HG03135 (cell line): ENCODE measurements at regions not wholly inside any gene's neighbourhood (a gene's known extent, or its start where the extent isn't known, plus 50 kb on each side); places are given as distances from the start of the nearest gene placed in this dataset.

Source experiments
- ATAC-seq: cut with Tn5 transposase; IDR thresholded peaks from one replicate; pipeline ENCODE4 v1.9.1; 2021; ENCODE audit warnings: mild to moderate bottlenecking, moderate library complexity; ENCODE audit not compliant: unreplicated experiment

DNA sequence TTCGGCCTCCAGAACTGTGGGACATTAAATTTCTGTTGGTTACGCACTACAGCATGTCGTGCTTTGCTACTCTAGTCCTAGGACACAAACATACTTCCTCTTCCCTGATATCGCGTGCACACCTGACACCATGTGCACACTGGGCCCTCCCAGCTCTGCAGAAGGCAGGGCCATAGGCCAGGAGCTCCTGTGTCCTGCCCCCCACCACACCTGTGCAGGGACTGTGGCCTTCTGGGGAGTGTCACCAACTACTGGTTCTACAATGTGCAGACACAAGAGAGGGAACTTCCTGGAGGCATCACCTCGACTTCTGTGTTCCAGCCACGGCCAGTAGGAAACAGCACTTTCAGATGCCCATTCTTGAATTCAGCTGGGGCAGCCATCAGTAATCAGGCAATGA lies 646.4 kb upstream of the MGMT start:
- ATAC-seq, result no peak

GRCh38 chr10:128823201-128823600 lies 643.8 kb upstream of the MGMT start:
- no peak for ATAC-seq

DNA sequence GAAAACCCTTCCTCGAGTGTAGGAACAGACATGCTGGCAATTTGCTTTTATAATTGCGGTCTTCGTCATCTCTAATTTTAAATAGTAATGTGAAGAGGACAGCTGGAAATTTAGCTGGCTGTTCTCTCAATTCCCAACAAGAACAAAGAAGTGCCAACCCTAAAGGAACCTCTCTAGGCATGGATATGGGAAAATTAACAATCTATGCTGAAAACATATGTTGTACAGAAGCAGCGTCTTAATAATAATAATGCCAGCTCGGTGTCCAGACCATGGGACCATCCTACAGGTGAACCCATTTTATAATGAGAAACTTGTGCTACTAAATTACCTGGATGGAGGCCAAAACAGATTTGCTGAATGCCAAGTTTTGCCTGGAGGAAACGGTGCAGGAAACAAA lies 641.4 kb upstream of the MGMT start:
- no peak for ATAC-seq

DNA sequence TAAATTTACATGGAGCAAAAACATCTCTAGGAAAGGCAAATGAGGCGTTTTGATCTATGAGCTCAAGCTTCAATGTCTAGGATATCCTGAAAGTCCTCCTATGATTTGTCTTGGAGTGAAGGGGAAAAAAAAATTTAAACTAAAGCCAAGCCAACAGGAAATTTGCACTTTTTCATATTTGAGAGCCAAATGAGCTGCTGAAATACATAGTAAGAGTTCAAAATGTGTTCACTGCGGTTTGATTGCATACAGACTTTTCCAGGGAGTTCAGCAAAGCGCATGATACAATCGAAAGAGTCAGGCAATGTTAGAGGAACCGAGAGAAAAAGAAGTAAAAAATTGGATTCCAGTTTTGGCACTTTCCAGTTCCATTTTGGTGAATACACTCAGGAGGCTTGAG lies 633.4 kb upstream of the MGMT start:
- no peak for ATAC-seq

DNA sequence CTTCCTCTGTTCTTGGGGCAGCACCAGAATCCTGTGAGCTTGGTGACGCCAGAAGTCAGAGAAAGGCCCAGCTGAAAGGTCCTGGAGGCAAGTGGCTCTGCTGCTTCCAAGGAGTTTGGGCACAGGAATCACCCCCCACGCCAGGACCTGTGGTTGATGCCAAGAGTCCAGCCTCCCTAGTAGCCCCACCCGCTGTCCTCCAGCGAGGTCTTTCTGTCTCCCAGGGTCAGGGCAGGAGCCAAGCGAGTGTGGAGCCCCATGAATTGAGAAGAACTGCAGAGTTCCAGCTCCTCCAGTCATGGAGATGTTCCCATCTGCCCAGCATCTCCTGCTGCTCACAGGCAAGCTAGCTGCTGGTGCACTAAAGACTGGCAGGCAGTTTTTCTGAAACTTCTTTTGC lies 631.7 kb upstream of the MGMT start:
- ATAC-seq, result no peak

DNA sequence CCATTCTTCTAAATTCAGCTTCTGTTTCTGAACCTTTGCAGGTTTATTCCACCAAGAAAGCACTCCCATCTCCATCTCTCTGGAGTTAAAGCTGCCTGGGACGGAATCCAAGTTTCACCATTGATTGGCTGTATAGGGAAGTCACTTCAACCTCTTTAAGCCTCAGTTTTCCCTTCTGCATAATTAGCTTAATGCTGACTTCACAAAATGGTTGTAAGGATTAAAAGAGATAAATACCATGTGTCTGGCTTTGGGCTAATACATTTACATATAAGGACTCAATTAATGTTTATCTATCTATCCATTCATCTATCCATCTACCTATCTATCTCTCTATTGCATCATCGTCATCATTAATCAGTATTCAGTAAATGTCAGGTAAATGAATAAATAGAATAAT lies 629.6 kb upstream of the MGMT start:
- ATAC-seq, result no peak

- no peak for ATAC-seq
These were observed 627.9 kb upstream of the MGMT start for GRCh38 chr10:128839134-128839533.

DNA sequence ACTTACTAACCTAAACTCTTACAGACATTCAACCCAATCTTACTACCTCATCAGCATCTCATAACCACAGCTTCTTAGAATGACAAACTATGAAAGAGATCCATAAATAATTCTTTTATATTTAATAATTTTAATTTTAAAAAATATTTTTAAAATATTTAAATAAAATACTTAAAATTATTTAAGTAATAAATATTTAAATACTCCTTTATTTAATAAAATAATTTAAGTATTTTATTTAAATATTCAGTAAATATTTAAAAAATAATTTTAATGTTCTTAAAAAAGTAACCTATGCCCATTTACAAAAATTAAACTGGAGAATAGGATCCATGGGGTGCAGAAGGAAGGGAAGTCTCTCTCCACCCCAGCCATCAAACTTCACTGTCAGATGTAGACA lies 627.3 kb upstream of the MGMT start:
- ATAC-seq, result no peak

- no peak for ATAC-seq
These were observed 623.1 kb upstream of the MGMT start for GRCh38 chr10:128843972-128844371.

DNA sequence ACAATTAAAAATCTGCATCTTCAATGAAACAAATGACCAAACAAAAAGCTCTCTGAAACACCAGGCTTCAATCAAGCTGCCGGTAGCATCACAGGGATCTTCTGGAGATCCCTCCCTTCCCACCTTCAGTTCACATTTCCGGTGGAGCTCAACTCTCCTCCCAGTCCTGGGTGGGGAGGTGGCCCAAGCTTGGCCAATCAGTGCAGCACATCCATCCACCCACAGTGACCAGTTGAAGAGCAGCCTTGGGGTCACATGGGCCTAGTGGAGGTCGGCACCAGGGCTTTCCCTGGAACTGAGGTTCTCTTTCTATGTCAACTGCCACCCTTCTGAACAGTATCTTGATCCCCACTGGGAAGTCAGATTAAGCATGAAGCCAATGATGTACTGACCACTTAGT lies 620.1 kb upstream of the MGMT start:
- ATAC-seq, result no peak

GRCh38 chr10:128848810-128849209 lies 618.2 kb upstream of the MGMT start:
- no peak for ATAC-seq

- no peak for ATAC-seq
These were observed 616.4 kb upstream of the MGMT start for GRCh38 chr10:128850647-128851046.

- ATAC-seq, result no peak
These were observed 615.8 kb upstream of the MGMT start for GRCh38 chr10:128851281-128851680.

DNA sequence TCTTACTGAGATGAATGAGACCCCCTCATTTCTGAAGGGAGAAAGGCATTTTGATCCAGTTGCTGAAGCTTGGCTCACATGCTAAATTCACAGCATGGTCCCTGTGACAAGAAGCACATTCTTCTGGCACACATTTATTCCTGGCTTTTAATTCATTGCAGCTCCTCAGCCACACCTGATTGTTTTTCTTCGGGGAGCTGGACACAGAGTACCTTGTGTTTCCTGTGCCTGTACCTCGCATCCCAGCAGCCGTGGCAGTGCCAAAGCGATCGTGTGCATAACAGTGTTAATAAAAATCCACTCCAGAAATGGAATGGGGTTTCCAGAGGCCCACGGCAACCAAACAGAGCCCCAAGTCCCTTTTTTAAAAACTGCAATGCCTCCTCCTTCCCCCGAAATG lies 615.3 kb upstream of the MGMT start:
- no peak for ATAC-seq

GRCh38 chr10:128852449-128852848 lies 614.6 kb upstream of the MGMT start:
- ATAC-seq, result no peak

DNA sequence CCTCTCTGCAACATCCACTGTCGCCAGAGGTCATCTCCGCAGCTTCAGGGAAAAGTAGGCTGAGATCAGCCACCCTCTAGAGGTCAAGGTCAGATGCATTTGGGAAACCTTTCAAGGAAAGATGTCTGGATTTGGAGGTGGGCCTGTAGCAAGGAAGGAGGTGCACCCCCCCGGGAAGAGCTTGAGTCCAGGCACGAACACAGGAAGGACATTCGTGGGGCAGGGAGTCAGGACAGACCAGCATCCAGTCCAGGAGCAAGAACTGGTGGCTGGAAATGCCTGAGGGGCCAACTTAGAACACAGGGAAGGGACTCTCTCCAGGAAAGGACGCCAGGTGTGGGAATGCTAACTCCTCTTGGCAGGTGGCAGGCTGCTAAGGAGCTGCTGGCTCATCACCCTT lies 614.1 kb upstream of the MGMT start:
- ATAC-seq, result no peak

DNA sequence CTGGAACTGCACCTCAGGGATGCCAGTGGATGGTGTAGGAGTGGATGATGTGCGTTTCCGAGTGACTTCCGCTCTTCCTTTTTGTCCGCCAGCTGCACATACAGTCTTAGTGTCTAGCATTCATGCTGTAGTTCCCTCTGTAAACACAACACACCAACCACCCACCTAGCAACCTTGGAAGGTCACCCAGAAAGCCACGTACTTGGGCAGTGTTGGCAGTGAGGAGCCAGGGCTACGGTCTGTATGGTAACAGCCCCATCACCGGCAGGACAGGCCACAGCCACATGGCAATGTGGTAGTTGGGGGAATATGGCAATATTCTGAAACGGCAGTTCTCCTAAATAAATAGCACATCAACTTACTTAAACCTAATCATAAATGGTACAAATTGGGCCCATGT lies 613.5 kb upstream of the MGMT start:
- ATAC-seq, result no peak

GRCh38 chr10:128854204-128854603 lies 612.8 kb upstream of the MGMT start:
- no peak for ATAC-seq

DNA sequence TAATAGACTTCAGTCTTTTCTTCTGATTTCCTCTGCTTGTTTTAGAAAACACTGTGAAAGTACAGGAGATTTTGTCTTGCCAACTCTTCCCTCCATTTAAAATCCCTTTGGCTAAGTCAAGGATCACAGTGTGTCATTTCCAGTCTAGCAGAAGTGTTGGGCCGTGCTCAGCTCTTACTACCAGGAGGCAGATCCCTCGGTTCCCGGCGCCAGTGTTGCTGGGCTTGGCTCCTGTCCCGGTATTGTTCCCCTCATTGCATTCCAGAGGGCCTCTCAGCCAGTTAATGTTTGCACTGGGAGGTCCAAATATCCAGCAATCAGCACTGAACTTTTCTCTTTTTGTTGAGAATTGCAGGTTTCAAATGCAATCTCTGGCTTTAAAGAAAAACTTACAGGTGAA lies 612.1 kb upstream of the MGMT start:
- no peak for ATAC-seq

GRCh38 chr10:128855618-128856428 lies 611.2 kb upstream of the MGMT start:
- ATAC-seq, result no peak

- no peak for ATAC-seq
These were observed 607.2 kb upstream of the MGMT start for GRCh38 chr10:128859738-128860386.

DNA sequence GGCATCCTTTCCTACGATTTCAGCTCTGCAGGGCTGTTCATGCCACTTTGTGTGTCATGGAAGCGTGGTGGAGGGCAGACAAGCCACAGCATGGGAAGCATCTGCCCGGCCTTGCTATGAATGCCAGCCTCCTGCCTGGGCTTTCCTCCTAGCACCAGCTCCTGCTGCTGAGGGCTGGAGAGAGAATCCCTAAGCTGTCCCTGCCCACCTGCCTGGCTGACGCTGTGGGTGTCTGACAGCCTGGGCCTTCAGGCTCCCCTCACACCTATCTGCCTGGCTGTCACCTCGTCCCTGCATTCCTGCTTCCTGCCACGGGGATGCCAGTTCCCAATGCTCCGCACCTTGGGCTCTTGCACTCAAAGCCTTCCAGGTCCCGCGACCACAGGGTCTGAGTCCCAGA lies 606.5 kb upstream of the MGMT start:
- no peak for ATAC-seq
